GF-D8 (cell line): ENCODE measurements at regions not wholly inside any gene's neighbourhood (a gene's known extent, or its start where the extent isn't known, plus 50 kb on each side); places are given as distances from the start of the nearest gene placed in this dataset.

Experiments
- DNase-seq: peaks from one replicate; lab custom pipeline; 2025; lab: John Stamatoyannopoulos, UW

- DNase-seq, result no peak
Observed at GRCh38 chr1:91151702-91152101, 129.9 kb upstream of the ZNF644 start.

- DNase-seq, result peak; percentile 29
Observed at GRCh38 chr1:91148641-91149069, 126.8 kb upstream of the ZNF644 start.

GRCh38 chr1:91141858-91142257 lies 120.0 kb upstream of the ZNF644 start:
- DNase-seq, result no peak

- DNase-seq, result no peak
Observed at GRCh38 chr1:91138959-91139358, 117.1 kb upstream of the ZNF644 start.

GRCh38 chr1:91137173-91137852 lies 115.5 kb upstream of the ZNF644 start:
- no peak for DNase-seq

- no peak for DNase-seq
Observed at GRCh38 chr1:91135799-91136198, 114.0 kb upstream of the ZNF644 start.

- no peak for DNase-seq
Observed at GRCh38 chr1:91133248-91133647, 111.4 kb upstream of the ZNF644 start.

- DNase-seq, result no peak
Observed at GRCh38 chr1:91130256-91130985, 108.6 kb upstream of the ZNF644 start.

GRCh38 chr1:91129458-91129857 lies 107.6 kb upstream of the ZNF644 start:
- DNase-seq, result no peak

- no peak for DNase-seq
Observed at GRCh38 chr1:91129017-91129416, 107.2 kb upstream of the ZNF644 start.

- no peak for DNase-seq
Observed at GRCh38 chr1:91124989-91125417, 103.2 kb upstream of the ZNF644 start.

GRCh38 chr1:91124290-91124985 lies 102.6 kb upstream of the ZNF644 start:
- no peak for DNase-seq

GRCh38 chr1:91123773-91124172 lies 101.9 kb upstream of the ZNF644 start:
- no peak for DNase-seq

GRCh38 chr1:91123319-91123718 lies 101.5 kb upstream of the ZNF644 start:
- DNase-seq, result no peak

- no peak for DNase-seq
Observed at GRCh38 chr1:91122106-91122717, 100.4 kb upstream of the ZNF644 start.

- DNase-seq, result no peak
Observed at GRCh38 chr1:91121366-91121765, 99.5 kb upstream of the ZNF644 start.

GRCh38 chr1:91120936-91121335 lies 99.1 kb upstream of the ZNF644 start:
- DNase-seq, result no peak

GRCh38 chr1:91120421-91120820 lies 98.6 kb upstream of the ZNF644 start:
- DNase-seq, result no peak

GRCh38 chr1:91104712-91105111 lies 82.9 kb upstream of the ZNF644 start:
- DNase-seq, result no peak

- DNase-seq, result no peak
Observed at GRCh38 chr1:91101328-91101727, 79.5 kb upstream of the ZNF644 start.

GRCh38 chr1:91099746-91100621 lies 78.1 kb upstream of the ZNF644 start:
- no peak for DNase-seq
